ENCODE measurements at regions not wholly inside any gene's neighbourhood (a gene's known extent, or its start where the extent isn't known, plus 50 kb on each side); places are given as distances from the start of the nearest gene placed in this dataset.

GRCh38 chr21:41102281-41102680 is 65.7 kb upstream of the BACE2 start:
- Histone ChIP-seq H3K4me2 (ENCODE audit: low read depth, low read length) (no peak overlapping the region), H3K27me3 (ENCODE audit: control insufficient read depth in 1 of 2, insufficient read depth in 2 of 2, low read length in 2 of 2) (peaks cover 0 to 14% of the 10 kb centered on the region in 2 experiments; a peak in 4 of 5 replicates), H3K4me3 (replicated peaks in 1 of 3; ENCODE audit: insufficient read depth in 1 of 3, low read depth in 2 of 3, low read length in 3 of 3) (no peak overlapping the region), H3K4me1 (ENCODE audit: insufficient read depth, low read length) (no peaks in the 10 kb centered on the region), H3K36me3 (replicated peaks in 1 of 2; ENCODE audit: control insufficient read depth in 1 of 2, insufficient read depth in 2 of 2, low read length in 2 of 2) (no peaks in the 10 kb centered on the region), H4K20me1 (ENCODE audit: insufficient read depth, low read length) (no peaks in the 10 kb centered on the region), H3K27ac (ENCODE audit: extremely low read length, insufficient read depth, low read length) (no peak overlapping the region), H3K9ac (ENCODE audit: insufficient read depth, low read depth, low read length) (no peak overlapping the region), H3K9me3 (ENCODE audit: low read length) (no peaks in the 10 kb centered on the region), H2AFZ (ENCODE audit: low read length) (no peak overlapping the region), H3K79me2 (ENCODE audit: insufficient read depth, low read length) (no peaks in the 10 kb centered on the region)
- intact Hi-C loops (cut with micrococcal nuclease; ENCODE audit: unreplicated experiment) (no loop called here), in situ Hi-C loops (cut with HindIII; ENCODE audit: extremely low pct_ligation_motif_present, low pct_unique_long_range_greater_than_20kb) (no loop called here)
- no TSS peak for BruUV-seq (replicated peaks)
- WGBS (ENCODE audit: low lambda C conversion rate) = 8% methylated on average over 6 of the region's 6 CpGs
- TF ChIP-seq STAG1 (CRISPR knock-in tag; IDR thresholded peaks at IDR 0.05) (no peak), RFXAP (CRISPR knock-in tag; IDR thresholded peaks at IDR 0.05; ENCODE audit: borderline replicate concordance) (no peak), HOXA5 (CRISPR knock-in tag; IDR thresholded peaks at IDR 0.05) (no peak), XRCC5 (optimal IDR thresholded peaks at IDR 0.05; ENCODE audit: low read length) (no peak), HOXA7 (CRISPR knock-in tag; IDR thresholded peaks at IDR 0.05) (no peak), NKX3-1 (CRISPR knock-in tag; IDR thresholded peaks at IDR 0.05) (no peak), PATZ1 (CRISPR knock-in tag; IDR thresholded peaks at IDR 0.05) (no peak), ZNF574 (CRISPR knock-in tag; IDR thresholded peaks at IDR 0.05) (no peak), ZNF10 (CRISPR knock-in tag; IDR thresholded peaks at IDR 0.05; ENCODE audit: borderline replicate concordance, low read depth) (no peak), AGO1 (IDR thresholded peaks at IDR 0.05; ENCODE audit: low read depth, low read length, poor library complexity, severe bottlenecking) (no peak), HOXA9 (CRISPR knock-in tag; IDR thresholded peaks at IDR 0.05; ENCODE audit: borderline replicate concordance) (no peak)
- DNase-seq (ENCODE audit: low spot score) = no peak
- CTCF ChIA-PET (ENCODE audit: low intra/inter-chr PET ratio, low total read pairs) = no interaction called here
- POLR2A ChIA-PET = no interaction called here
- FAIRE-seq = no peak
- no peak for ATAC-seq

Measured in HepG2 (cell line).